HepG2 (cell line): ENCODE measurements at regions not wholly inside any gene's neighbourhood (a gene's known extent, or its start where the extent isn't known, plus 50 kb on each side); places are given as distances from the start of the nearest gene placed in this dataset.

ENCODE experiments used
- ATAC-seq: fragments of 200-7000 bp; cut with Tn5 transposase; 3 replicates; pipeline ENCODE4 v1.9.1; 2020; ENCODE audit warnings: mild to moderate bottlenecking, moderate library complexity
- BruUV-seq: library from RNA; stranded (reverse); fragments of 400-500 nt; replicated peaks from 2 replicates; lab custom pipeline; 2021; lab: Mats Ljungman, UMichigan
- CTCF ChIA-PET: fragments of 300-600 bp; formaldehyde crosslinking; extraction: SDS; loops from one replicate; lab custom pipeline; 2021; ENCODE audit warnings: low total read pairs, inconsistent platforms, low intra/inter-chr PET ratio; lab: Yijun Ruan, JAX
- POLR2A ChIA-PET: fragments of 350-600 bp; sonication (Branson Sonifier 250); formaldehyde crosslinking; loops from one replicate; lab custom pipeline; 2020; ENCODE audit warnings: antibody characterized with exemption, inconsistent platforms; lab: Yijun Ruan, JAX
- DNase-seq: peaks from one replicate; pipeline ENCODE4 v3.0.0-alpha.2; 2015; ENCODE audit warnings: low spot score
- FAIRE-seq: peaks from 3 replicates; lab custom pipeline; 2011; peaks lifted over from hg19 to GRCh38; lab: Jason Lieb, UNC
- H2AFZ ChIP-seq: one replicate; pipeline ENCODE4 v1.6.1; 2011; ENCODE audit warnings: low read length, inconsistent platforms
- H3K27ac ChIP-seq: fragments of 300-600 bp; 3 replicates; pipeline ENCODE4 v1.8.0; 2011; ENCODE audit warnings: mixed run types, mild to moderate bottlenecking, mixed read lengths, low read length, inconsistent platforms; ENCODE audit not compliant: insufficient read depth; ENCODE audit errors: extremely low read length
- H3K27me3 ChIP-seq, 2 experiments: fragments of 200-600 bp in 1 of 2; 2 replicates in 1 of 2; 3 replicates in 1 of 2; pipeline versions ENCODE4 v1.6.0 to v1.8.0; 2011; ENCODE audit warnings: low read length in 2 of 2, mild to moderate bottlenecking in 2 of 2, moderate library complexity in 2 of 2, inconsistent platforms in 1 of 2; ENCODE audit not compliant: insufficient read depth in 2 of 2, control insufficient read depth in 1 of 2
- H3K36me3 ChIP-seq, 2 experiments: fragments of 200-600 bp in 1 of 2; replicated peaks in 1 of 2; 2 replicates in 1 of 2; 3 replicates in 1 of 2; pipeline versions ENCODE4 v1.5.1 to v1.8.0; 2011; ENCODE audit warnings: low read length in 2 of 2, inconsistent platforms in 1 of 2; ENCODE audit not compliant: insufficient read depth in 2 of 2, control insufficient read depth in 1 of 2
- H3K4me1 ChIP-seq: 2 replicates; pipeline ENCODE4 v1.5.1; 2012; ENCODE audit warnings: low read length, inconsistent platforms; ENCODE audit not compliant: insufficient read depth
- H3K4me2 ChIP-seq: 2 replicates; pipeline ENCODE4 v1.6.0; 2011; ENCODE audit warnings: low read depth, low read length, inconsistent platforms
- H3K4me3 ChIP-seq, 3 experiments: fragments of 200-600 bp in 1 of 3; sonication (generic), shearing (Covaris generic) in 1 of 3; replicated peaks in 1 of 3; 2 replicates each; pipeline ENCODE4 v1.5.1; 2011 to 2016; ENCODE audit warnings: low read length in 3 of 3, inconsistent platforms in 2 of 3, low read depth in 2 of 3, mild to moderate bottlenecking in 2 of 3, control low read depth in 1 of 3, mixed read lengths in 1 of 3; ENCODE audit not compliant: insufficient read depth in 1 of 3
- H3K79me2 ChIP-seq: one replicate; pipeline ENCODE4 v1.6.1; 2011; ENCODE audit warnings: low read length, inconsistent platforms; ENCODE audit not compliant: insufficient read depth
- H3K9ac ChIP-seq: 2 replicates; pipeline ENCODE4 v1.6.0; 2011; ENCODE audit warnings: mild to moderate bottlenecking, low read depth, low read length, inconsistent platforms; ENCODE audit not compliant: insufficient read depth
- H3K9me3 ChIP-seq: 2 replicates; pipeline ENCODE4 v1.5.1; 2012; ENCODE audit warnings: mild to moderate bottlenecking, low read length
- H4K20me1 ChIP-seq: 2 replicates; pipeline ENCODE4 v1.6.0; 2011; ENCODE audit warnings: inconsistent platforms, mild to moderate bottlenecking, low read length, moderate library complexity; ENCODE audit not compliant: insufficient read depth
- CEBPG ChIP-seq: IDR thresholded peaks from 2 replicates; pipeline ENCODE4 v1.6.1; 2016
- CREBL2 ChIP-seq: sonication (generic); formaldehyde crosslinking; IDR thresholded peaks from 2 replicates; pipeline ENCODE4 v1.8.1; 2023; ENCODE audit warnings: missing genetic modification reagents, mild to moderate bottlenecking, borderline replicate concordance
- DMAP1 ChIP-seq: IDR thresholded peaks from 2 replicates; pipeline ENCODE4 v1.6.1; 2016
- HMGXB4 ChIP-seq, 2 experiments: sonication (generic) in 1 of 2; formaldehyde crosslinking in 1 of 2; IDR thresholded peaks; 2 replicates each; pipeline versions ENCODE4 v1.4.0 to v1.6.1; 2018 to 2020; ENCODE audit warnings: missing genetic modification reagents in 2 of 2, borderline replicate concordance in 1 of 2, low read depth in 1 of 2, mild to moderate bottlenecking in 1 of 2, missing biosample characterization in 1 of 2
- HNF1A ChIP-seq, 2 experiments: sonication (generic) in 1 of 2; formaldehyde crosslinking in 1 of 2; IDR thresholded peaks; 2 replicates each; pipeline versions ENCODE4 v1.4.0 to v1.6.1; 2016 to 2020; ENCODE audit warnings: borderline replicate concordance in 1 of 2, low read depth in 1 of 2, mild to moderate bottlenecking in 1 of 2, missing genetic modification reagents in 1 of 2
- HOXD1 ChIP-seq: sonication (generic); formaldehyde crosslinking; IDR thresholded peaks from 2 replicates; pipeline ENCODE4 v1.5.0; 2020; ENCODE audit warnings: missing genetic modification reagents
- LRRFIP1 ChIP-seq: sonication (generic); formaldehyde crosslinking; conservative IDR thresholded peaks from 2 replicates; pipeline ENCODE4 v1.4.0; 2020; ENCODE audit warnings: missing genetic modification reagents
- NR0B2 ChIP-seq: sonication (generic); formaldehyde crosslinking; IDR thresholded peaks from 2 replicates; pipeline ENCODE4 v1.4.0; 2020; ENCODE audit warnings: mild to moderate bottlenecking, missing genetic modification reagents
- REL ChIP-seq: sonication (generic); formaldehyde crosslinking; conservative IDR thresholded peaks from 2 replicates; pipeline ENCODE4 v1.8.0; 2022; ENCODE audit warnings: mild to moderate bottlenecking, missing genetic modification reagents, moderate library complexity
- ZNF292 ChIP-seq: sonication (generic); formaldehyde crosslinking; IDR thresholded peaks from 2 replicates; pipeline ENCODE4 v1.8.1; 2022; ENCODE audit warnings: mild to moderate bottlenecking, low read depth, missing genetic modification reagents, borderline replicate concordance
- WGBS: methylation state at CpG from one replicate; pipeline ENCODE4 v1.1.6; 2017; ENCODE audit warnings: low lambda C conversion rate; 5-methylcytosine and 5-hydroxymethylcytosine counted together
- in situ Hi-C: cut with HindIII; loops from 2 replicates; pipeline ENCODE4 v1.10.0; 2017; ENCODE audit warnings: low pct_unique_long_range_greater_than_20kb; ENCODE audit not compliant: extremely low pct_ligation_motif_present
- intact Hi-C: fragments of 100-400 bp; cut with micrococcal nuclease; formaldehyde crosslinking; loops from one replicate; pipeline ENCODE4 v1.10.0; 2022; ENCODE audit not compliant: unreplicated experiment

- Histone ChIP-seq H4K20me1 (no peaks in the 10 kb centered on the region), H3K4me3 (no peak overlapping the region), H2AFZ (no peak overlapping the region), H3K4me2 (no peak overlapping the region), H3K36me3 (no peaks in the 10 kb centered on the region), H3K4me1 (no peaks in the 10 kb centered on the region), H3K79me2 (no peaks in the 10 kb centered on the region), H3K9me3 (no peaks in the 10 kb centered on the region), H3K9ac (no peak overlapping the region), H3K27ac (no peak overlapping the region), H3K27me3 (no peaks in the 10 kb centered on the region)
- CTCF ChIA-PET: no interaction called here
- intact Hi-C loops (no loop called here), in situ Hi-C loops (no loop called here)
- no peak for FAIRE-seq
- ATAC-seq: no peak
- WGBS: 24% methylated on average over 6 of the region's 6 CpGs
- no TSS peak for BruUV-seq
- DNase-seq: no peak
- POLR2A ChIA-PET: no interaction called here
- no peak for TF ChIP-seq REL
- TF ChIP-seq CEBPG (CRISPR knock-in tag): no peak
- TF ChIP-seq HOXD1 (CRISPR knock-in tag): no peak
- no peak for TF ChIP-seq HMGXB4 (CRISPR knock-in tag; IDR thresholded peaks at IDR 0.05; ENCODE audit: borderline replicate concordance in 1 of 2, low read depth in 1 of 2)
- no peak for TF ChIP-seq CREBL2 (CRISPR knock-in tag)
- no peak for TF ChIP-seq LRRFIP1 (CRISPR knock-in tag)
- no peak for TF ChIP-seq HNF1A (IDR thresholded peaks at IDR 0.05; ENCODE audit: low read depth)
- TF ChIP-seq HNF1A (CRISPR knock-in tag; IDR thresholded peaks at IDR 0.05; ENCODE audit: borderline replicate concordance): no peak
- no peak for TF ChIP-seq ZNF292
- TF ChIP-seq DMAP1 (CRISPR knock-in tag): no peak
- no peak for TF ChIP-seq NR0B2 (CRISPR knock-in tag)
These were observed 59.5 kb upstream of the PCSK1 start for GRCh38 chr5:96492459-96493047.
